K562 (cell line): ENCODE measurements at regions not wholly inside any gene's neighbourhood (a gene's known extent, or its start where the extent isn't known, plus 50 kb on each side); places are given as distances from the start of the nearest gene placed in this dataset.

Experiments used
- ATAC-seq: fragments of 200-7000 bp; cut with Tn5 transposase; 3 replicates; pipeline ENCODE4 v1.9.1; 2020; ENCODE audit warnings: moderate library complexity
- BruUV-seq: library from RNA; stranded (reverse); fragments of 400-500 nt; replicated peaks from 2 replicates; lab custom pipeline; 2021; lab: Mats Ljungman, UMichigan
- CTCF ChIA-PET: fragments of 300-600 bp; formaldehyde crosslinking; extraction: SDS; loops from one replicate; lab custom pipeline; 2021; ENCODE audit warnings: low intra/inter-chr PET ratio; lab: Yijun Ruan, JAX
- POLR2A ChIA-PET: fragments of 300-600, 350-650 bp; sonication (Branson Sonifier 250); formaldehyde crosslinking; extraction: SDS; loops from one replicate; lab custom pipeline; 2021; ENCODE audit warnings: antibody characterized with exemption, inconsistent platforms; lab: Yijun Ruan, JAX
- DNase-seq, 4 experiments: peaks; one replicate each; pipeline versions ENCODE4 v3.0.0 to v3.0.0-alpha.2; 2011 to 2018; ENCODE audit warnings: low spot score in 3 of 4, mixed read lengths in 3 of 4; ENCODE audit errors: extremely low read depth in 1 of 4
- FAIRE-seq: peaks from 2 replicates; lab custom pipeline; 2011; peaks lifted over from hg19 to GRCh38; lab: Jason Lieb, UNC
- H2AFZ ChIP-seq: 2 replicates; pipeline ENCODE4 v1.6.0; 2011; ENCODE audit warnings: low read depth, low read length, control low read depth, inconsistent platforms
- H3K27ac ChIP-seq: fragments of 200-600 bp; 3 replicates; pipeline ENCODE4 v1.8.0; 2011; ENCODE audit warnings: low read depth, mild to moderate bottlenecking, control low read depth, inconsistent platforms, low read length, moderate library complexity, mixed read lengths; ENCODE audit errors: extremely low read depth
- H3K27me3 ChIP-seq, 2 experiments: fragments of 300-600 bp in 1 of 2; 2 replicates in 1 of 2; 3 replicates in 1 of 2; pipeline versions ENCODE4 v1.6.0 to v1.8.0; 2011; ENCODE audit warnings: inconsistent platforms in 2 of 2, low read length in 2 of 2, mild to moderate bottlenecking in 1 of 2, mixed read lengths in 1 of 2, moderate library complexity in 1 of 2; ENCODE audit not compliant: control insufficient read depth in 2 of 2, insufficient read depth in 2 of 2
- H3K36me3 ChIP-seq: fragments of 300-600 bp; 3 replicates; pipeline ENCODE4 v1.8.0; 2011; ENCODE audit warnings: mild to moderate bottlenecking, low read length, inconsistent platforms; ENCODE audit not compliant: control insufficient read depth, insufficient read depth
- H3K4me1 ChIP-seq, 2 experiments: fragments of 200-600 bp in 1 of 2; replicated peaks in 1 of 2; 2 replicates in 1 of 2; 3 replicates in 1 of 2; pipeline versions ENCODE4 v1.5.1 to v1.8.0; 2011; ENCODE audit warnings: inconsistent platforms in 2 of 2, low read length in 2 of 2, mild to moderate bottlenecking in 1 of 2, mixed read lengths in 1 of 2, moderate library complexity in 1 of 2; ENCODE audit not compliant: control insufficient read depth in 2 of 2, insufficient read depth in 2 of 2
- H3K4me2 ChIP-seq: 2 replicates; pipeline ENCODE4 v1.6.1; 2011; ENCODE audit warnings: low read length, control low read depth, inconsistent platforms, mixed read lengths; ENCODE audit not compliant: insufficient read depth
- H3K4me3 ChIP-seq: fragments of 200-600 bp; sonication (generic), shearing (Covaris generic); 2 replicates; pipeline ENCODE4 v1.5.1; 2016; ENCODE audit warnings: control low read depth, inconsistent platforms
- H3K79me2 ChIP-seq: fragments of 200-600 bp; 3 replicates; pipeline ENCODE4 v1.8.0; 2011; ENCODE audit warnings: low read length, inconsistent platforms; ENCODE audit not compliant: control insufficient read depth, insufficient read depth
- H3K9ac ChIP-seq, 2 experiments: 2 replicates each; pipeline versions ENCODE4 v1.6.0 to v1.6.1; 2011; ENCODE audit warnings: low read depth in 2 of 2, low read length in 2 of 2, control low read depth in 1 of 2, inconsistent platforms in 1 of 2, mild to moderate bottlenecking in 1 of 2, mixed read lengths in 1 of 2; ENCODE audit not compliant: insufficient read depth in 1 of 2
- H3K9me1 ChIP-seq: one replicate; pipeline ENCODE4 v1.6.0; 2011; ENCODE audit warnings: inconsistent platforms, mild to moderate bottlenecking, low read length, moderate library complexity; ENCODE audit not compliant: control insufficient read depth, insufficient read depth
- H3K9me3 ChIP-seq: replicated peaks from 2 replicates; pipeline ENCODE4 v1.5.1; 2011; ENCODE audit warnings: low read depth, low read length, inconsistent platforms; ENCODE audit not compliant: control insufficient read depth, insufficient read depth
- H4K20me1 ChIP-seq: replicated peaks from 2 replicates; pipeline ENCODE4 v1.6.1; 2011; ENCODE audit warnings: low read length, inconsistent platforms, mixed read lengths; ENCODE audit not compliant: control insufficient read depth, insufficient read depth
- ARHGAP35 ChIP-seq: fragments of 450-650 bp; IDR thresholded peaks from 2 replicates; pipeline ENCODE4 v1.6.1; 2018; ENCODE audit not compliant: partially characterized antibody
- CBFB ChIP-seq: sonication (generic); formaldehyde crosslinking; IDR thresholded peaks from 2 replicates; pipeline ENCODE4 v1.4.0; 2020; ENCODE audit warnings: mild to moderate bottlenecking, missing genetic modification reagents
- CUX1 ChIP-seq: fragments of 200-800 bp; sonication (Bioruptor generic); IDR thresholded peaks from 2 replicates; pipeline ENCODE4 v1.6.1; 2016; ENCODE audit warnings: missing genetic modification characterization, missing compliant biosample characterization
- E2F1 ChIP-seq: sonication (generic); formaldehyde crosslinking; IDR thresholded peaks from 2 replicates; pipeline ENCODE4 v1.8.1; 2023; ENCODE audit warnings: mild to moderate bottlenecking, missing genetic modification reagents, moderate library complexity
- EHMT2 ChIP-seq: fragments of 450-650 bp; IDR thresholded peaks from 2 replicates; pipeline ENCODE4 v1.6.1; 2018; ENCODE audit warnings: antibody characterized with exemption
- ELF4 ChIP-seq: fragments of 450-650 bp; formaldehyde crosslinking; IDR thresholded peaks from 2 replicates; pipeline ENCODE4 v1.4.0; 2022; ENCODE audit warnings: missing genetic modification characterization
- FOXK2 ChIP-seq, 2 experiments: fragments of 450-650 bp; IDR thresholded peaks in 1 of 2; conservative IDR thresholded peaks in 1 of 2; 2 replicates each; pipeline ENCODE4 v1.6.1; 2016; ENCODE audit warnings: low read depth in 2 of 2, mild to moderate bottlenecking in 1 of 2
- HDAC1 ChIP-seq, 2 experiments: fragments of 450-650 bp; IDR thresholded peaks; 2 replicates each; pipeline ENCODE4 v1.6.1; 2016 to 2017; ENCODE audit warnings: inconsistent platforms in 1 of 2, mild to moderate bottlenecking in 1 of 2, moderate library complexity in 1 of 2
- POLR2B ChIP-seq: fragments of 450-650 bp; IDR thresholded peaks from 2 replicates; pipeline ENCODE4 v1.6.1; 2018; ENCODE audit warnings: low read depth; ENCODE audit not compliant: partially characterized antibody
- RB1 ChIP-seq: fragments of 450-650 bp; IDR thresholded peaks from 2 replicates; pipeline ENCODE4 v1.6.1; 2017; ENCODE audit warnings: low read depth, mild to moderate bottlenecking
- SRSF9 ChIP-seq: fragments of 200-400 bp; formaldehyde crosslinking; IDR thresholded peaks from 2 replicates; pipeline ENCODE4 v1.6.1; 2017; ENCODE audit warnings: low read depth, low read length, borderline replicate concordance
- THAP7 ChIP-seq: fragments of 250-450 bp; sonication (Bioruptor Pico); IDR thresholded peaks from 2 replicates; pipeline ENCODE4 v1.5.0; 2021
- YBX1 ChIP-seq: fragments of 450-650 bp; IDR thresholded peaks from 2 replicates; pipeline ENCODE4 v1.7.1; 2016; ENCODE audit warnings: mild to moderate bottlenecking
- ZBTB26 ChIP-seq: fragments of 450-650 bp; formaldehyde crosslinking; IDR thresholded peaks from 2 replicates; pipeline ENCODE4 v1.4.0; 2022; ENCODE audit warnings: missing genetic modification characterization
- WGBS: fragments of 100-300 bp; shearing (Covaris generic); methylation state at CpG from one replicate; pipeline ENCODE4 v1.1.6; 2016; ENCODE audit warnings: low coverage, mixed read lengths; ENCODE audit not compliant: insufficient coverage; ENCODE audit errors: missing lambda C conversion rate; 5-methylcytosine and 5-hydroxymethylcytosine counted together
- in situ Hi-C: fragments of 300-500 bp; cut with MboI; formaldehyde crosslinking; loops from 4 replicates; pipeline ENCODE4 v1.15.0; 2018; ENCODE audit warnings: inconsistent platforms, mixed read lengths
- intact Hi-C: fragments of 100-400 bp; cut with micrococcal nuclease; formaldehyde crosslinking; loops from 2 replicates; pipeline ENCODE4 v1.14.2; 2022

DNA sequence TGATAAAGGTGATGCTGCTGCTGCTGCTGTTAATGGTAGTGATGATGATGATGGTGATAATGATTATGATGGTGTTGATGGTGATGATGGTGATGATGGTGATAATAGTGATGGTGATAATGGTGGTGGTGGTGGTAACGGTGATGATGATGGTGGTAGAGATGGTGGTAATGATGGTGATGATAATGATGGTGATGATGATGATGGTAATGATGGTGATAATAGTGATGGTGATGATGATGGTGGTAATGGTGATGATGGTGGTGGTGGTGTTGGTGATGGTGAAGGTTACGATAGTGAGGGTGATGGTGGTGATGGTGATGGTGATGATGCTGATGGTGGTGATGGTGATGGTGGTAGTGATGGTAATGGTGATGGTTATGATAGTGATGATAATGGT lies 132.3 kb downstream of the TFAP2C start:
- no TSS peak for BruUV-seq
- peak; percentile 44 for FAIRE-seq
- TF ChIP-seq CUX1 (CRISPR knock-in tag) (no peak), FOXK2 (conservative IDR thresholded peaks at IDR 0.05 in 1 of 2, IDR thresholded peaks at IDR 0.05 in 1 of 2; ENCODE audit: low read depth in 2 of 2) (no peak), THAP7 (CRISPR knock-in tag) (no peak), RB1 (no peak), EHMT2 (0 out of 2 replicates have a peak, but pooled peaks have one; percentile 23), POLR2B (no peak), ZBTB26 (0 out of 2 replicates have a peak, but pooled peaks have one; percentile 10), HDAC1 (IDR thresholded peaks at IDR 0.05) (0 out of 4 replicates have a peak, but pooled peaks of 1 of the 2 experiments have one; percentile 12), CBFB (CRISPR knock-in tag) (no peak), YBX1 (no peak), ARHGAP35 (peak; percentile 32), SRSF9 (no peak), E2F1 (CRISPR knock-in tag) (no peak), ELF4 (CRISPR knock-in tag) (0 out of 2 replicates have a peak, but pooled peaks have one; percentile 22)

More for the DNA sequence above, 132.3 kb downstream of the TFAP2C start:
- Histone ChIP-seq H3K9ac (no peak overlapping the region), H3K79me2 (no peaks in the 10 kb centered on the region), H3K4me1 (no peaks in the 10 kb centered on the region), H3K27ac (no peak overlapping the region), H4K20me1 (no peaks in the 10 kb centered on the region), H3K9me1 (no peaks in the 10 kb centered on the region), H2AFZ (no peak overlapping the region), H3K36me3 (no peaks in the 10 kb centered on the region), H3K4me2 (no peak overlapping the region), H3K9me3 (no peaks in the 10 kb centered on the region), H3K4me3 (no peak overlapping the region), H3K27me3 (no peaks in the 10 kb centered on the region)
- ChIA-PET POLR2A (interaction anchor here (0.6 kb wide), 1 partner anchor 32 kb away, joined by 3 read pairs; no protein-coding TSS in a partner anchor), CTCF (no interaction called here)
- ATAC-seq = no peak
- intact Hi-C loops (no loop called here), in situ Hi-C loops (no loop called here)
- 0% methylated on average over 2 of the region's 2 CpGs for WGBS
- no peak for DNase-seq
